Fibroblast of skin of abdomen (primary cell): ENCODE measurements at regions not wholly inside any gene's neighbourhood (a gene's known extent, or its start where the extent isn't known, plus 50 kb on each side); places are given as distances from the start of the nearest gene placed in this dataset.
"Not testable (repeated sequence)": the region's sequence is repeated elsewhere in the genome, so short reads cannot be mapped to it uniquely, and the experiment has no call there.

Experiments
- DNase-seq: peaks from one replicate; pipeline ENCODE4 v3.0.0-alpha.2; 2013

DNA sequence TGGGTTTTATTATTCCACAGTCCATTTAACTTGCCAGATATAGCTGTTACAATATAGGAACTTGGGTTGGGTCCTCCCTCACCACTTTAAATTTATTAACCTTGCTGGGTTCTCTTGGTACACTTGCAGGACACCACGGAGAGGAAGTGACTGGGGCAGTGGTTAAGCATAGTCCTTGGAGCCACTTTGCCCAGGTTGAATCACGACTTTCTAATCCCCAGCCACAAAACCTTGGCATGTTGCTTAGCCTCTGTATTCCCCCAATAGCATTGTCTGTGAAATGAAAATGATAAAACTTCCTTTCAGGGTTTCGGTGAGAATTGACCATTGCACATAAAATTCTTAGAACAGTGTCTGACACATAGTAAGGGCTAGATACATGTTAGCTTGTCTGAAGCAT lies 221.2 kb downstream of the IRS1 start:
- DNase-seq: no peak

DNA sequence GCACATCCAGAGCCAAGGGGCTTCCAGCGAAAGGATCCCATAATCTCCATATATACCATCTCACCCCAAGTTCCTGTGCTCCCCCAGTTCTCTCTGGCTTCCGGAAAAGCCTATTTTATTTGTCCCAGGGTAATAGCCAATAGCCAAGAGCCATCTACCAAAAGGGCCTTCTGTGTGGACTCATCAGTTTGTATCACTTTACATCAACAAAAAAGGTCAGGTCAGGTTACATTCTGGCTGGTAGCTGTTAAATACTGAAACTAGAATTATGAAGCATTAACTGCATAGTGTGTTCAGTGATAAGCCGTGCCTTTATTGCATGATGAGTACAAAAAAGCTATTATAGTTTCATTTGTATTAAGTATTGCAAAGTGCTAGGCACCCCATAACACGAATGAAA lies 223.7 kb downstream of the IRS1 start:
- DNase-seq: no peak

DNA sequence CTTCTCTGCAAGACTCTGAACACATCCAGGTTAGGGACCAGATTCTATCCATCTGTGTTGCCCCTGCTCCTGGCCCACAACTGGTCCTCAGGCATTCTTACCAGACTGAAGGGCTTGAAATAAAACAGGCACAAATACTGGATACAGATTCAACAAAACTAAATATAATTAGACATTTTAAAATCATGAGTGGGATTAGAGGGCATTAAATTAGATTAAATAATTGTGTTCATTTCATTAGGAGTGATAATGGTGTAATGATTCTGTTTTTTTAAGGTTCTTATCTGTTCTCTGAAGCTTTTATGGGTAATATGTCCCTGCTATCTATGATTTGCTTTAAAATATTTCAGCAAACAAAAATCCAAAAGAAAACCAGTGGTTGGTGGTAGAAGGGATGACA lies 226.5 kb downstream of the IRS1 start:
- DNase-seq: no peak

DNA sequence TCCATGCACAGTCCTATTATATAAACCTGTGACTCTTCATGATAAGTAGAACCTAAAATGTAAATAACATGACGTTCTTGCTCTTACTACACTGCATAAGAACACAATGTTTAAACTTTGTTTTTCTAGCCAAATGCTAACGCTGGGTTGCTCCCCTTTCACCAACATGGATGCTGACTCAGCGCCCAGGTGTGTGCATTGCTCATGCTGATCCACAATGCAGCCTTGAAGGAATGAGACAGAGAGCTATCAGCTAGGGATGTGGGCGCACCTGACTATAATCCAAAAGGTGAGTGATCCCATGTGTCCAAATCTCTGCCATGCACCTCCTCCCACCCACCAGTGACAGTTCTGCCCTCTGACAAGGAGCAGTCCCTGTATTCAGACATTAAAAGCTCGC lies 235.0 kb downstream of the IRS1 start:
- DNase-seq: no peak

DNA sequence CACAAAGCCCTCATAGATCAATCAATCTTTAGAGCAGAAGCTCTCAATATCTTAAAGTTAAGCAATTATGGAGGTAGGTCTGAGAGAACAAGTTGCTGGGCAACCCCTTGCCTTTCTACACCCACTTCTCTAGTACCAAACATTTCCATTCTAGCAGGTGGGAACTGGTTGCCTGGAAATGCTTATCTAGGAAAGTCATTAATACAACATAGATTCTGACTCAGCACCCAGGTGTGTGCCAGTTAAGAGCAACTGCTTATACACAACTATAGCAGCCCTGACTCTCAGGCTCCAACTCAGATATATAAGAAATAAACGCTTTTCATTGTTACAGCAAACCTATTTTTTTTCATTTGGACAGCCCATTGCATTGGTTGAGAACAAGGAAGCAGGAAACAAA lies 237.7 kb downstream of the IRS1 start:
- no peak for DNase-seq

DNA sequence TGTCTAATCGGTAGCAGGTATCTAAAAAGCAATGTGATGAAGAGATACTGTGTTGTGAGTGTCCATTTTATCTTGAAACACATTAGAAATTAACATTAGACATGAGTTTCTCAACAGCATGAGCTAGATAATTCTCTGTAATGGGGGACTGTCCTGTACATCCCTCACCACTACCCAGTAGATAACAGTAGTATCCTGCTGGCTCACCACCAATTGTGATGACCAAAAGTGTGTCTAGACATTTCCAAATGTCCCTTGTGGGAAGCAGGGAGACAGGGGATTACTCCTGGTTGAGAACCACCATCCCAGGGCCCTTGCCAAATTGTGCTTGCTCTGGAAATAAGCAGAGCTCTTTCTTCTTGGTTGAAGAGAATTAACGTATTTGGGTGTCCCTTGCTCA lies 239.3 kb downstream of the IRS1 start:
- DNase-seq: no peak

DNA sequence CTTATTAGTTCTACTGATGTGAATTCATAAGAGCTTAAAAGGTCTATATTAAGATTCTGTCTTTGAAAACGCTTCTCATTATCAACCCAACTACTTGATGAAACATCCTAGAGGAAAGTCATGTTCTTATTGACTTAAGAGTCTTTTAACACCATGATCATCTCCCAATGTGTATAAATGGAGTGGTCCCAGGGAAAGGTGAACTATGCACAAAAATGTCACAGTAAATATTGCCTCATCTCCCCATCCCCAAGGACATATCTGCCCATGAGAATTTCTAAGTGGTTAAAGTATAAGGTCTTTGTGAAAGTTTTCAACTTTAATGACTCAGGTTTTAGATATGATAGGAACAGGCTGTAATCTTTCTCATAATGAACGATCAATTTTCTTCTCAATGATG lies 240.1 kb downstream of the IRS1 start:
- no peak for DNase-seq

DNA sequence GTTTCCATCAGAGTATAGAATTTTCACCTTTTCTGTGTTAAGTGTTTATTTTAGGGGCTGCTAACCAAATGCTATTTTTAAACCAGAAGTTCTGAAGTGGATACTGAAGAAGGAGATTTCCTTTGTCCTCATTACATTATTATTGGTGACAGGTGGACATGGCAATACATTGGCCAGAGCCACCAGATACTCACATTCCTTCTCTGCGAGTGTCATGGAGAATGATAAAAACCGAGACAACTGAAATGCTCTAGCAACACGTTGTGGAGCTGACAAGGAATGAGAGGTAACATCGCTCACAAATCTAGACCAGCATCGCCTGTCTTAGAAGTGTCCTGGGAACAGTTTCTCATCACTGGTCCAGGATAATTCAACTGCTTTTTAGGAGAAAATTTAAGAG lies 241.2 kb downstream of the IRS1 start:
- no peak for DNase-seq

DNA sequence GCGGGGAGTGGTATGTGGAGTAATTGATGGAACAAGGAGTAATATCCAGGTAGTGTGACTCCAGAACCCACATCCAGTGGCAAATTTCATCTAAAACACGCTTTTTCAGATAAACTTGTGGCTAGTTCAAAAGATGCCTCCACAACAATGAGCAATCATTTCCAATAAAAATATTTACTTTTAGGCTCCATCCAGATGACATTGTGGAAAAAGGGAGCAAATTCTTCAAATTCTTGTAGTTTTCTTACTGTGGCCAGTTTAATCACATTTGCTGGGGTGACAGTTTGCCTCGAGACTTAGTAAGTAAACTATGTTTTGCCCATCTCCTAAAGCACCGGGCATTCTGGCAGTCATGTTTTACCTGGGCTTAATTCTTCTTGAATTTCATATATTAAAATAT lies 243.6 kb downstream of the IRS1 start:
- no peak for DNase-seq

DNA sequence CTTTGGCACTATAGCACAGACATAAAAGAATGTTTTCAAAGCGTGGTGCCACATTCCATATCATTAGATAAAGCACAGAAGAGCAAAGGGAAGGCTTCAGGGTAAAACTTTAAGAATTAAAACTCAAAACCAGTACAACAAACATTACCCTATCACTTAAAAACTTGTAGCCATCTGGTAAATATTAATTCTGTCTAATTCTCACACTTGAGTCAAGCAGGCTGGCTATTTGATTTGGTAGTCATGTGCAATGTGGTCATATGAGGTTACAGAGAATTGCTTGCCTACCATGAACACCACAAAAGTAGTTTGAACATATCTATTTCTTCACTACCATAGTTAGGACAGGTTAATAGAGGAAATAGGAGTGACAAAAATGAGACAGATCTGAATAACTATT lies 244.9 kb downstream of the IRS1 start:
- DNase-seq: peak; percentile 46

DNA sequence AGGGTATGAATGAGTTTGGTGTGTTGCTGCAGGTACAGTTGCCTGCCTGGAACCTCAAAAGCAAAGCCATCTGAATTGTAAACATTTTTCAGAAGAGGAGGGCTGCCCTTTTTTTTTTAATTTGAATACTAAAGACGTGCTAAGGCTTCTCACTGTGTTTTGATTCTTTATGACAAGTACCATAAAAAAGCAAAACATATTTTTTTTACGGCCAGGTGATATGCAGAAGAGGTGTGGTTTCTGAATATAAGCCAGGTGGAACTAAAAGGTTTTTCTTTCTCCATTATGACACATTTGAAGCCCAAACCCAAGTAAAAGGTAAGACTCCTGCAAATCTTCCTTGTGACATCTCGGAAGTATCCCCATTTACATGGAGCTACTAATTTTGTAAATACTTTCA lies 246.3 kb downstream of the IRS1 start:
- no peak for DNase-seq

DNA sequence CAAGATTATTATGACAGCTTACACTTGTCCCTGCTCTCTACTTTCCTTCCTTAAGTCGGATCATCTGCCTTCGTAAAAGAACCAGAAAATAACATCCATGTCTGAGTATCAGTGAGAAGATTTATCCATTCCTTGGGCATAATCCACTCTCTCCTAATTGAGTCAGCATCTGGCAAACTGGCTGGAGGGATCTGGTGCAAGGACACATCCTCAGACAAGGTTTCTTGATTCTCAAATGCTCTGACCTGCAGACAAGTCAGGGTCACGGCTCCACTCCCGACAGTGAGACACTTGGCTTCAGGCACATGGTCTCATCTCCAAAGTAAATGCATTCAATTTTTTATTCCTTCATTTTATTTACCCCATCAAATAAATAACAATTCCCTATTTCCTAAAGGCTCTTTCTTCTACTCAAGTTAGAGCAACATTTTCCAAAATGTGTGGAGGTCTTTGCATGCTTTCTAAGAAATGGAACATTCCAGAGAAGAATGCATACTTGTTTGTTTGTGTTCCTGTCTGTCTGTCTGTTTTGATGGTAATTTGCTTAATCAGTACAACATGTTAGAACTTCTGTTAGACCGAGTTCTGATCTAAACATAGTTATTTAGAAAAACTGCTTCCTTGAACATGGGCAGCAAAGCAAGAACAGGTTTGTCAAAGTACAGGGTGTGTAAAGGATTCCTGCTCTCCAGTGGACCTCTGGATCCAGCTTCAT lies 246.9 kb downstream of the IRS1 start:
- no peak for DNase-seq

DNA sequence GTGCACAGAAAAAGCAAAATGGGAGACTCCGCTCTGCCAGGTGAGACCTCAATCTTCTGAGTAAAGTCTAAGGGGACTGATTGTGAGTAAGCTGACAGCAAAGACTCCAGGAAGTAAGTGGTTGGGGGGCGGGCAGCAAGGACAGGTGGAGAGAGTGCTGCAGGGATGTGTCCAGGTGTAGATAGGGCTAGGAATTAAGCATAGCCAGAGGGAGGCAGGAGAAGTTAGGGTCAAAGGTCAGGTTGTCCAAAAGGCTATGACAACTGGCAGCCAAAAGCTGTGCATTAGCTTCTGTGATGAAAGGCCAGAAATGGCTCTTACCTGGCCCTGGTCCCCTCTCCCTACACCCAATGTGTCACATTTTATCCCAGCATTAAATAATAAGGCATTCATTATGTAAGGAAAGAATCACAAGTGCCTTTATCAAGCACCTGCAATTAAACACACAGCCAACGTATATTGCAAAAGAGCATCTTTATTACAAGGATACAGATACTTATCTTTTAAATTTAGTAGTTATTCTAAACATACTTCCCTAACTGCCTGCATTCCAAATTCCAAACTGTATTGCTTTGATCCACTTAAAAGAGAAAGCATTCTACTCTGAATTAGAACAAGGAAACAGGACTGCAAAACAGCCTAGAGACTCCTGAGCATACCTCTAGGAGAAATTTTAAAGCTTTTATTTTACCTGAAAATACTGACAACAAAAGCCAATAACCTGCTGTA lies 247.9 kb downstream of the IRS1 start:
- DNase-seq: no peak

DNA sequence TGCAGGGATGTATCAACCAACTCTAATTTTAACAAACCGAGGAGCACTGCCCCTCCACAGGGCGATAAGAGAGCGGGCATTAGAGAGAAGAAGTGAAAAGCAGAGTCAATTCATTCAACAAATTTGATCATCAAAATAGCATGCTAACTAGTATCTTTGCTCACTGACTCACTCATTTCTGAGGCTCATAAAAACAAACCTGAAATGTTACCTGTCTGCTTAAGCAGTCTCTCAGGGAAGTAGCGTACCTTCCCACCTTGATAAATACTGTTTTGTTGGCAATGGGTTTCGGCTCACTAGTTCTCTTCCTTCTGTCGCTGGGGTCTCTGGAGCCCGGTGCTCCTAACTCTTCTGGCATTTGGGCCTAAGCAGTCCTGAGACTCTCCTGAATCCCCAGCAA lies 248.8 kb downstream of the IRS1 start:
- no peak for DNase-seq

DNA sequence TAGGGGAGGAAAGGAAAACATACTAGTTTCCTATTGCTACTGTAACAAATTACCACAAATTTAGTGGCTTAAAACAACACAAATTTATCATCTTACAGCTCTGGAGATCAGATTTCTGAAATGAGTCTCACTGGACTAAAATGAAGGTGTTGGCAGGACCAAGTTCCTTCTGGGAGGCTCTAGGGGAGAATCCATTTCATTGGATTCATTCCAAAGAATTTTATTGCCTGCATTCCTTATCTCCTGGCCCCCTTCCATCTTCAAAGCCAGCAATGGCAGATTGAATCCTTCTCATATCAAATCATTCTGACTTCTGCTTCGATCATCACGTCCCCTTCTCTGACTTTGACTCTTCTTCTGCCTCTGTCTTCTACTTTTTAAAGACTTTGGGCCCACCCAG lies 250.9 kb downstream of the IRS1 start:
- peak; percentile 61 for DNase-seq

DNA sequence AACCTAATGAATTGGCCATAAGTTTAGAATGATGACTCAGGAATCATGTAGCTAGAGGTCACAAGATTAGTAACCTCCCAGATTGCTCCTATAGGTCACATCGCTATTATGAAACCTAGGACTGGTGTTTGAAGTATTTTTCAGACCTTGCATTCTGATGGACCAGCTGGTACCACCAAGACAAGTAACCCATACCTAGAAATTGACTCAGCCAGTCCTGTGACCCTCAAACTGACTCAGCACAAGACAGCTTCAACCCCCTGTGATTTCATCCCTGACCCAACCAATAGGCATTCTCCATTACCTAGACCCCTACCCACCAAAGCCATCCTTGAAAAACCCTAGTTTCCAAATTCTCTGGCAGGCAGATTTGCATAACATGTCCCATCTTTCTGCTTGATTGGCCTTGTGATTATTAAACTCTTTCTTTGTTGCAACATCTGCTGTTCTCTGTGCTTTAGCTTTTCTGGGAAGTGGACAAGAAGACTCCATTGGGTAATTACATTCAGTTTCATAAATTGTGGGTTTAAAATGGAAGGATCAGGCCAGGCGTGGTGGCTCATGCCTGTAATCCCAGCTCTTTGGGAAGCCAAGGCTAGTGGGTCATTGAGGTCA lies 254.9 kb downstream of the IRS1 start:
- DNase-seq: no peak

DNA sequence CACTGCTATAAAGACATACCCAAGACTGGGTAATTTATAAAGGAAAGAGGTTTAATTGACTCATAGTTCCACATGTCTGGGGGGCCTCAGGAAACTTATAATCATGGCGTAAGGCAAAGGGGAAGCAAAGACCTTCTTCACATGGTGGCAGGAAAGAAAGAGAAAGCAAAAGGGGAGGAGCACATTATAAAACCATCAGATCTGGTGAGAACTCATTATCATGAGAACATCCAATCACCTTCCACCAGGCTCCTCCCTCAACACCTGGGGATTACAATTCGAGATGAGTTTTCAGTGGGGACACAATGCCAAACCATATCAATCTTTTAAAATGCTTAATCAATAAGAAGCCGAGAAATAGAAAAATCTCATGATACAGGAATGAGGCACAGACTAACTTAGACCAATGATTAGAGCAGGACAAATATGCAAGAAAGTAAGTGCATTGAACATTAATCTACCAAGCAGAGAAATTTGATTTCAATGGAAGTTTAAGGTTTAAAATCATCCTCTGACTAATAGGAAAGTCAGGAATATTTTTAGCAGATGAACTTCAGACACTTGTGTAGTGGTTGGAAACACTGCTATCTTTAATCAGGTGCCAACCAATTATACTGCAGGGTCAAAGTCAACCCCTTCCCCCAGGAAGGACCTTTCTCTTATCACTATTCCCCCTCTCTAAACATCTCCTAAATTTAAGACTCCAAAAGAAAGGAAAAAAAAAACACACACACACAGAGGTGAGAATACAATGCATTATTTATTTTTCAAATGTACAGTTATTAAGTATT lies 259.2 kb downstream of the IRS1 start:
- DNase-seq: no peak

DNA sequence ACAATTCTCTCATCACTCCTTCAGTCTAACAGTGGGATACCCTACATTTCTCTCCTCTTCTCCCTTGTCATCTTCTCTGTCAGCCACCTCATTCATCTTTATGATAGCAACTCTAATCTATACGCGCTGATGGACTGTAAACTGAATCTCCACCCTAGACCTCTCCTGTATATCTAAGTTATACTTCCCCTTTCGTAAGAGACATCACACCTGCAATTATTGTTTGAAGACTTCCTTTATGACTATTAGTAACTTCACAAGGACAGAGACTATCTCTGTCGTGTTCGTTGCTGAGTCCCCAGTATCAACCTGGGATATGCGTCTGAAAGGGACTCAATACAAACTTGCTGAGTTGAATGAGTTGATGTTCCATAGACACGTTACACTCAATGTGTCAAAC lies 263.2 kb downstream of the IRS1 start:
- no peak for DNase-seq

DNA sequence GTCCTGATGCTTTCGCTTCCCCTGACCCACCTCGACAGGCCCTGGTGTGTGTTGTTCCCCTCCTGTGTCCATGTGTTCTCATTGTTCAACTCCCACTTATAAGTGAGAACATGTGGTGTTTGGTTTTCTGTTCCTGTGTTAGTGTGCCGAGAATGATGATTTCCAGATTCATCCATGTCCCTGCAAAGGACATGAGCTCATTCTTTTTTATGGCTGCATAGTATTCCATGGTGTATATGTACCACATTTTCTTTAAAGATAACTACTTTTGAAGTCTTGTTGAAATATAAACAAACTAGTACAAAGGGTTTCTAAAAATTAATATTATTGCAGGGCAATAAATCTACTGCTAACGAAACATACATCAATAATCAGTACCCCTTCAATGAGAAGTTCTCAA lies 266.6 kb downstream of the IRS1 start:
- not testable (repeated sequence) for DNase-seq

DNA sequence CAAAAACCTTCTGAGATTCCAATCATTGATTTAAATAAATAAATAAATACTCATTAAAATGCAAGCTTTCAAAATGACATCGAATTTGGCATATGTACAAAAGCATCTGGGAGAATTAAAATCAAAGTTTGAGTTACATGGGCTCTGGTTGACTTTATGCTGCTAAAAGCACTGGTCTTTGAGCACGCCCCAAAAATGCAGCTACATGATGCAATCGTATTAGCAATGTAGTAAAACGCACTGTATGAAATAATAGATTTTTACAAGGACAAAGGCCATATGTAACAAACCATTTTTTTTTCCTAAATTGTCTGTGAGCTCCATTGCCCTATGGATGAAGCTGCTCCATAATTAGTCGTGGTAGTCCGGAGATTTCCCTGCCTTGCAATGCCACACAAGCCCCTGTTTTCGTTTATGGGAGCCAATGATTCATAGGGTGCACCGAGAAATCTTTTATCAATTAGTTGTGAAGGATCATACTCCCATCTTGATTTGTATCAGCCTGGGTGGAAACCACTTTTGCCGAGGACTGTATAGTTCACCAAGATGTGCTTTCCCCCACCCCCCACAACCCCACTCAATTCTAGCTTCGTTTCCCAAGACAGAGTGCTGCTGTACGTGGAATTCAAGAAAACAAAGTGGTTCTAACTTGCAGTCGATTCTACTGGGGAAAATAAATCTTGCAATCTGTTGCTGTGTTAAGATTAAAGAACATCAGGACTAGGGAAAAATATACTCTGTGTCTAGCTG lies 268.4 kb downstream of the IRS1 start:
- peak; percentile 79 for DNase-seq

DNA sequence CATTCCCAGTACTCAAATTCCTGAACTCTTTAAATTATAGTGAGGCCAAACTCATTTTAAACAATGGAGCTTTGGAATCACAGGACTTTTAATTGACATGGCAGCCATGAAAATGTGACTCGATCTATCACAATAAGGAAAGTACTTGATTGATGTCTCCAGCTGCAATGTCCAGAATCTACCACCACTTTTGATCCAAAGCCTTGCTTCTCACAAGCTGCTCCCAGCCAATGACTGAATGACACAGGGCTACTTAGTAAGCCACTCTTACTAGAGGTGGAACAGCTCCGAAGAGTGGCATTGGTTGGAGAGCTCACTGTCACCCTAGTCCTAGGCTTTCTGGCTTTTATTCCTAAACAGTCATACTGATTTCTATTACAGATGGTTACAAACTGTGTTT lies 270.1 kb downstream of the IRS1 start:
- no peak for DNase-seq

DNA sequence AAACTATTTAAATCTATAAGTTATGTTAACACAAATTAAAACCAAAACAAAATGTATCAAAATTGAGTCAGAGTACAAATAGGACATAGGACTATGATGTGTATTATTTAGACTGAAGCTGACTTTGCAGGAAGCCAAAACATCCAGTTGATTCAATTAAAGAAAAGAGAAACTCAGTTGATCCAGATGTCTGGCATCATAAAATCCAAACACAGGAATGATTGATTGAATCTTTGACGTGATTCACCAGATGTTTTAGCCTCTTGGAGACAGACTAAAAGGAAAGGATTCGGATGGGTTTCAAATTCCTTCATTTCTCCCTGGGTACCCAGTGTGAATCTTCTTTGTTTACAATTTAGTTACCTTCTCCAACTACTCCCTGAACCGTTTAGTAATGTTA lies 272.9 kb downstream of the IRS1 start:
- peak; percentile 61 for DNase-seq
